Activated CD4-positive, alpha-beta T cell treated with anti-CD3 and anti-CD28 coated beads, Interleukin-2, amount 50 U/mL, for 4 hours (primary cell): ENCODE measurements at regions not wholly inside any gene's neighbourhood (a gene's known extent, or its start where the extent isn't known, plus 50 kb on each side); places are given as distances from the start of the nearest gene placed in this dataset.
A peak's percentile ranks its signal among the peaks of the same experiment; 100 is the strongest.
"Not testable (repeated sequence)": the region's sequence is repeated elsewhere in the genome, so short reads cannot be mapped to it uniquely, and the experiment has no call there.

Experiments
- DNase-seq, 2 experiments: peaks; one replicate each; pipeline ENCODE4 v3.0.0-alpha.2; 2020

GRCh38 chr10:14423111-14423744 is 92.5 kb upstream of the FRMD4A start:
- DNase-seq: no peak

- no peak for DNase-seq
Measured at GRCh38 chr10:14422431-14422830, 91.7 kb upstream of the FRMD4A start.

GRCh38 chr10:14421941-14422340 is 91.2 kb upstream of the FRMD4A start:
- no peak for DNase-seq

GRCh38 chr10:14417336-14417735 is 86.6 kb upstream of the FRMD4A start:
- not testable (repeated sequence) for DNase-seq

- no peak for DNase-seq
Measured at GRCh38 chr10:14416308-14416700, 85.6 kb upstream of the FRMD4A start.

- no peak for DNase-seq
Measured at GRCh38 chr10:14415676-14416307, 85.1 kb upstream of the FRMD4A start.

- no peak for DNase-seq
Measured at GRCh38 chr10:14414901-14415300, 84.2 kb upstream of the FRMD4A start.

GRCh38 chr10:14413523-14413922 is 82.8 kb upstream of the FRMD4A start:
- DNase-seq: no peak

GRCh38 chr10:14412624-14413023 is 81.9 kb upstream of the FRMD4A start:
- no peak for DNase-seq

GRCh38 chr10:14409856-14410458 is 79.2 kb upstream of the FRMD4A start:
- DNase-seq: no peak

- DNase-seq: peak; percentile 23 to 33
Measured at GRCh38 chr10:14409247-14409646, 78.5 kb upstream of the FRMD4A start.

- no peak for DNase-seq
Measured at GRCh38 chr10:14408139-14408538, 77.4 kb upstream of the FRMD4A start.

GRCh38 chr10:14407567-14407966 is 76.8 kb upstream of the FRMD4A start:
- DNase-seq: no peak

GRCh38 chr10:14405076-14406065 is 74.6 kb upstream of the FRMD4A start:
- no peak for DNase-seq

- no peak for DNase-seq
Measured at GRCh38 chr10:14403881-14404623, 73.3 kb upstream of the FRMD4A start.

- no peak for DNase-seq
Measured at GRCh38 chr10:14403359-14403758, 72.6 kb upstream of the FRMD4A start.

GRCh38 chr10:14399641-14400040 is 68.9 kb upstream of the FRMD4A start:
- no peak for DNase-seq

- no peak for DNase-seq
Measured at GRCh38 chr10:14397066-14397465, 66.3 kb upstream of the FRMD4A start.

GRCh38 chr10:14396411-14397048 is 65.8 kb upstream of the FRMD4A start:
- DNase-seq: no peak

- DNase-seq: no peak
Measured at GRCh38 chr10:14394179-14394578, 63.5 kb upstream of the FRMD4A start.

GRCh38 chr10:14391342-14391741 is 60.6 kb upstream of the FRMD4A start:
- DNase-seq: no peak
